Panc1 (cell line): ENCODE measurements at regions not wholly inside any gene's neighbourhood (a gene's known extent, or its start where the extent isn't known, plus 50 kb on each side); places are given as distances from the start of the nearest gene placed in this dataset.

Experiments
- ATAC-seq: fragments of 200-7000 bp; cut with Tn5 transposase; 2 replicates; pipeline ENCODE4 v1.9.1; 2020; ENCODE audit warnings: mild to moderate bottlenecking, moderate library complexity
- BruUV-seq: library from RNA; stranded (reverse); fragments of 400-500 nt; replicated peaks from 2 replicates; lab custom pipeline; 2021; lab: Mats Ljungman, UMichigan
- CTCF ChIA-PET: fragments of 300-600 bp; sonication (Branson Sonifier 250); formaldehyde crosslinking; loops from one replicate; lab custom pipeline; 2022; ENCODE audit warnings: antibody characterized with exemption; lab: Charles Lee
- POLR2A ChIA-PET: fragments of 300-600 bp; sonication (Branson Sonifier 250); formaldehyde crosslinking; loops from one replicate; lab custom pipeline; 2022; ENCODE audit warnings: antibody characterized with exemption; lab: Charles Lee
- DNase-seq: peaks from one replicate; pipeline ENCODE4 v3.0.0-alpha.2; 2010; ENCODE audit warnings: low read depth, low spot score
- H3K27ac ChIP-seq: 2 replicates; pipeline ENCODE4 v1.5.1; 2011; ENCODE audit warnings: mild to moderate bottlenecking, low read length, inconsistent platforms
- H3K27me3 ChIP-seq: fragments of 200-500 bp; sonication (Bioruptor generic); 2 replicates; pipeline ENCODE4 v1.6.0; 2014; ENCODE audit warnings: low read length, inconsistent platforms; ENCODE audit not compliant: control insufficient read depth, insufficient read depth
- H3K36me3 ChIP-seq: fragments of 200-500 bp; sonication (Bioruptor generic); 2 replicates; pipeline ENCODE4 v1.5.1; 2014; ENCODE audit warnings: inconsistent platforms, mild to moderate bottlenecking, low read length, moderate library complexity; ENCODE audit not compliant: control insufficient read depth, insufficient read depth
- H3K4me1 ChIP-seq: 2 replicates; pipeline ENCODE4 v1.5.1; 2011; ENCODE audit warnings: inconsistent platforms, mild to moderate bottlenecking, low read length, moderate library complexity; ENCODE audit not compliant: control insufficient read depth, insufficient read depth
- H3K4me3 ChIP-seq, 2 experiments: 2 replicates each; pipeline ENCODE4 v1.5.1; 2011 to 2012; ENCODE audit warnings: low read depth in 2 of 2, low read length in 2 of 2, mild to moderate bottlenecking in 2 of 2, inconsistent platforms in 1 of 2, moderate library complexity in 1 of 2
- H3K9me3 ChIP-seq: fragments of 200-500 bp; sonication (Bioruptor generic); 2 replicates; pipeline ENCODE4 v1.5.1; 2014; ENCODE audit warnings: low read depth, mild to moderate bottlenecking, inconsistent platforms, low read length, moderate library complexity; ENCODE audit not compliant: control insufficient read depth, insufficient read depth
- CTCF ChIP-seq: fragments of 450-650 bp; IDR thresholded peaks from 2 replicates; pipeline ENCODE4 v1.5.1; 2017; ENCODE audit warnings: mild to moderate bottlenecking
- POLR2AphosphoS5 ChIP-seq: IDR thresholded peaks from 2 replicates; pipeline ENCODE4 v1.6.1; 2012; ENCODE audit warnings: mild to moderate bottlenecking, low read depth, low read length, moderate library complexity
- REST ChIP-seq, 2 experiments: IDR thresholded peaks; 2 replicates each; pipeline ENCODE4 v1.6.1; 2011 to 2012; ENCODE audit warnings: low read depth in 2 of 2, control low read depth in 1 of 2, low read length in 1 of 2, mild to moderate bottlenecking in 1 of 2, moderate library complexity in 1 of 2; ENCODE audit not compliant: insufficient read depth in 1 of 2
- SIN3A ChIP-seq: IDR thresholded peaks from 2 replicates; pipeline ENCODE4 v1.6.1; 2012; ENCODE audit warnings: low read depth, mild to moderate bottlenecking, low read length, moderate library complexity, borderline replicate concordance; ENCODE audit not compliant: insufficient read depth
- TCF7L2 ChIP-seq: IDR thresholded peaks from 2 replicates; pipeline ENCODE4 v1.6.1; 2011; ENCODE audit warnings: mild to moderate bottlenecking, low read depth, low read length, inconsistent platforms
- in situ Hi-C: cut with HindIII; loops from 2 replicates; pipeline ENCODE4 v1.10.0; 2016; ENCODE audit warnings: low sequenced_read_pairs, low pct_unique_long_range_greater_than_20kb
- intact Hi-C: fragments of 100-400 bp; cut with micrococcal nuclease; formaldehyde crosslinking; loops from one replicate; pipeline ENCODE4 v1.10.0; 2022; ENCODE audit not compliant: unreplicated experiment

GRCh38 chr4:54395013-54395527 is 166.0 kb downstream of the PDGFRA start:
- ChIA-PET POLR2A (no interaction called here), CTCF (no interaction called here)
- Histone ChIP-seq H3K9me3 (no peaks in the 10 kb centered on the region), H3K4me3 (no peak overlapping the region), H3K4me1 (no peaks in the 10 kb centered on the region), H3K27me3 (no peaks in the 10 kb centered on the region), H3K27ac (no peak overlapping the region), H3K36me3 (no peaks in the 10 kb centered on the region)
- in situ Hi-C loops (no loop called here), intact Hi-C loops (no loop called here)
- BruUV-seq: no TSS peak
- DNase-seq (no peak), ATAC-seq (no peak)
- TF ChIP-seq POLR2AphosphoS5 (no peak), REST (IDR thresholded peaks at IDR 0.05; ENCODE audit: insufficient read depth in 1 of 2, low read depth in 2 of 2, low read length in 1 of 2) (no peak), CTCF (no peak), TCF7L2 (no peak), SIN3A (no peak)

GRCh38 chr4:54400188-54400587 is 171.1 kb downstream of the PDGFRA start:
- in situ Hi-C loops: no loop called here
- BruUV-seq: no TSS peak

More at GRCh38 chr4:54400188-54400587, 171.1 kb downstream of the PDGFRA start:
- TF ChIP-seq REST (IDR thresholded peaks at IDR 0.05; ENCODE audit: insufficient read depth in 1 of 2, low read depth in 2 of 2, low read length in 1 of 2) (no peak), SIN3A (no peak), POLR2AphosphoS5 (no peak), TCF7L2 (no peak), CTCF (no peak)
- H3K36me3 ChIP-seq: no peaks in the 10 kb centered on the region
- no peak overlapping the region for H3K4me3 ChIP-seq
- no peak overlapping the region for H3K27ac ChIP-seq
- DNase-seq: no peak
- ATAC-seq: no peak
- POLR2A ChIA-PET: no interaction called here
- H3K9me3 ChIP-seq: no peaks in the 10 kb centered on the region
- intact Hi-C loops: no loop called here
- H3K4me1 ChIP-seq: no peaks in the 10 kb centered on the region
- no peaks in the 10 kb centered on the region for H3K27me3 ChIP-seq
- CTCF ChIA-PET: no interaction called here
